Fibroblast of villous mesenchyme (primary cell): ENCODE measurements at regions not wholly inside any gene's neighbourhood (a gene's known extent, or its start where the extent isn't known, plus 50 kb on each side); places are given as distances from the start of the nearest gene placed in this dataset.

Experiments used
- DNase-seq: peaks from one replicate; pipeline ENCODE4 v3.0.0-alpha.2; 2010; ENCODE audit warnings: low read depth
- H3K4me3 ChIP-seq: 2 replicates; pipeline ENCODE4 v1.5.1; 2011; ENCODE audit warnings: low read depth, mild to moderate bottlenecking, low read length
- TF ChIP-seq, protein P1 (sequence below): IDR thresholded peaks from 2 replicates; pipeline ENCODE4 v1.5.1; 2012; ENCODE audit warnings: low read depth, mild to moderate bottlenecking, low read length; ENCODE audit not compliant: insufficient read depth

DNA sequence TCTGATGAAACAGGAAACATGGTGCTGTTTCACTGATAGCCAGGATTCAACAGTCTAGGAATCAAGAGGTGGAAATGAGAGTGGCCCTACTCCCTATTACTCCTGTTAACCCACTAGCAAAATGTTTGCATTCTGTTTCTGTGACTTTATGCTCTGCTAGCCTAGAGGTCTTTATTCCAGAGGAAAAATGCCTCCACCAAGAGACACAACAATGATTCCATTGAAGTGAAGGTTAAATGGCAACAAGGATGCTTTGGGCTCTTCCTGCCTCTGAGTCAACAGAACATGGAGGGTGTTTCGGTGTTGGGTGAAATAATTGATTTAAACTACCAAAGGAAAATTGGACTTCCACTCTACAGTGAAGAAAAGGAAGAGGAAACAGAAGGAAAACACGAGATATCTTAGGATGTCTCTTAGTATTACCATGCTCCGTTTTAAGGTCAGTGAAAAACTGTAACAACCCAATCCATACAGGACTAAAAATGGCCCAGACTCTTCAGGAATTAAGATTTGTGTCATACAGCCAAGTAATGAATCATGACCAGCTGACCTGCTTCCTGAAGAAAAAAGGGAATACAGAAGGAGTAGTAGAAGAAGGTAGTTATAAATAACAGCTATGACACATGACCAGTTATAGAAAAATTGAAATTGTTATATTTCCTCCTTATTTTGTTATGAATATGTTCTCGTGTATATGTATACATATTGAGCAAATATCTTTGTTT is 1237.8 kb downstream of the NCAM2 start:
- no peak overlapping the region for H3K4me3 ChIP-seq
- no peak for DNase-seq
- TF ChIP-seq, protein P1, sequence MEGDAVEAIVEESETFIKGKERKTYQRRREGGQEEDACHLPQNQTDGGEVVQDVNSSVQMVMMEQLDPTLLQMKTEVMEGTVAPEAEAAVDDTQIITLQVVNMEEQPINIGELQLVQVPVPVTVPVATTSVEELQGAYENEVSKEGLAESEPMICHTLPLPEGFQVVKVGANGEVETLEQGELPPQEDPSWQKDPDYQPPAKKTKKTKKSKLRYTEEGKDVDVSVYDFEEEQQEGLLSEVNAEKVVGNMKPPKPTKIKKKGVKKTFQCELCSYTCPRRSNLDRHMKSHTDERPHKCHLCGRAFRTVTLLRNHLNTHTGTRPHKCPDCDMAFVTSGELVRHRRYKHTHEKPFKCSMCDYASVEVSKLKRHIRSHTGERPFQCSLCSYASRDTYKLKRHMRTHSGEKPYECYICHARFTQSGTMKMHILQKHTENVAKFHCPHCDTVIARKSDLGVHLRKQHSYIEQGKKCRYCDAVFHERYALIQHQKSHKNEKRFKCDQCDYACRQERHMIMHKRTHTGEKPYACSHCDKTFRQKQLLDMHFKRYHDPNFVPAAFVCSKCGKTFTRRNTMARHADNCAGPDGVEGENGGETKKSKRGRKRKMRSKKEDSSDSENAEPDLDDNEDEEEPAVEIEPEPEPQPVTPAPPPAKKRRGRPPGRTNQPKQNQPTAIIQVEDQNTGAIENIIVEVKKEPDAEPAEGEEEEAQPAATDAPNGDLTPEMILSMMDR, result no peak

DNA sequence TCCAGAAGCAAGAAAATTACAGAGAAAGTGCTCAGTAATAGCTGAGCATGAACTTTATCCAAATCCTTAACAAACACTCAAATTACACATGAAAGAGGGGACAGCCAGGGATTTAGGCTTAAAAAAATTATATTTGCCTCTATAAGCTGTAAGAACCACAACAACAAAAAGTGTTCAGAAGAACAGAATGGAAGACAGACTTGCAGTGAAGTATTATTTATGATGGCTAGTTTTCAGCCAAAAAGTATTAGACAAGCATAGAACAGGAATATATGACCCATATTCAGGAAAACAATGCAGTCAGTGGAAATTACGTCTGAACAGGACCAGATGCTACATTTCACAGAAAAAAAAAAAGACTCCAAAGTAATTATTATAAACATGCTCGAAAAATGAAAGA is 1246.3 kb downstream of the NCAM2 start:
- no peak for DNase-seq
- no peak overlapping the region for H3K4me3 ChIP-seq
- TF ChIP-seq, protein P1, result no peak

- no peak overlapping the region for H3K4me3 ChIP-seq
- no peak for DNase-seq
- TF ChIP-seq, protein P1, result no peak
These were observed 1252.1 kb downstream of the NCAM2 start for GRCh38 chr21:22250355-22250754.

- TF ChIP-seq, protein P1, result no peak
- DNase-seq, result no peak
- no peak overlapping the region for H3K4me3 ChIP-seq
These were observed 1255.6 kb downstream of the NCAM2 start for GRCh38 chr21:22253761-22254160.

DNA sequence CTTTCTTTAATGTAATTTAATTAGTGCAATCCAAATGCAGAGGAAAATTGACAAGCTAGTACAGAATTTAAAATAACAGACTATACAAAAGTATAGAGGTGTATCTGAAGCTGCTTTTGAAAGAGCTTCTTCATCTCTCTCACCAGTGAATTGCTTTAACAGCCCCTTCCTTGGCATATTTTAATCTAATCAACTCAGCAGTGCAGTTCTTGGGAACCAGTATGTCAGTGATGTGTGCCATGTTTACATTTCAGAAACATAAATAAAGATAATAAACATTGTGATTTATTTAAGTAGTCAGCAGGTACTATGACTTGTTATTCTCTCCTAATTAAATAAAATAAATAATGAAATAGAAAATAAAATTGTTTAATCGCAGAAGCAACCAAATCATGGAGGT is 1260.6 kb downstream of the NCAM2 start:
- TF ChIP-seq, protein P1, result no peak
- no peak for DNase-seq
- no peak overlapping the region for H3K4me3 ChIP-seq

- TF ChIP-seq, protein P1, result no peak
- no peak overlapping the region for H3K4me3 ChIP-seq
- no peak for DNase-seq
These were observed 1262.1 kb downstream of the NCAM2 start for GRCh38 chr21:22260274-22260673.

DNA sequence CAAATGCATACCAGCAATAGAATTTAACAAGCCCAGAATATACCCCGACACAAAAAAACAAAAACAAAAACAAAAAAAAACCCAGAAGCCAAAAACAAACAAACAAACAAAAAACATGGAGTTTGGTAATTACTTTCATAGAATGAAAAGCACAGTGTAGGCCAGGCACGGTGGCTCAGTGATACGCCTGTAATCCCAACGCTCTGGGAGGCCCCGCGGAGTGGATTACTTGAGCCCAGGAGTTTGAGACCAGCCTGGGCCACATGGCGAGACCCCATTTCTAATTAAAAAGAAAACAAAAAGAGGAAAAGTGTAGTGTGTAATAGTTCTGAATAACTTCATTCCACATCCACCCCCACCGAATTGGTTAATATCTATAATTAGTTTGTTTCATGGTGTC is 1265.7 kb downstream of the NCAM2 start:
- TF ChIP-seq, protein P1, result no peak
- no peak for DNase-seq
- H3K4me3 ChIP-seq, result no peak overlapping the region
